GM12891 (cell line): ENCODE measurements at regions not wholly inside any gene's neighbourhood (a gene's known extent, or its start where the extent isn't known, plus 50 kb on each side); places are given as distances from the start of the nearest gene placed in this dataset.
"Not testable (repeated sequence)": the region's sequence is repeated elsewhere in the genome, so short reads cannot be mapped to it uniquely, and the experiment has no call there.

Experiments
- DNase-seq: peaks from one replicate; pipeline ENCODE4 v3.0.0; 2011; ENCODE audit warnings: low spot score; ENCODE audit not compliant: insufficient read length
- FAIRE-seq: peaks from 2 replicates; lab custom pipeline; 2011; peaks lifted over from hg19 to GRCh38; lab: Jason Lieb, UNC
- PAX5 ChIP-seq: IDR thresholded peaks from 2 replicates; pipeline ENCODE4 v1.6.1; 2011; ENCODE audit warnings: low read length, moderate library complexity, mild to moderate bottlenecking; ENCODE audit not compliant: insufficient read depth, severe bottlenecking
- POLR2A ChIP-seq: IDR thresholded peaks from 2 replicates; pipeline ENCODE4 v1.6.1; 2011; ENCODE audit warnings: low read depth, low read length, control low read depth
- POLR2AphosphoS5 ChIP-seq: IDR thresholded peaks from 2 replicates; pipeline ENCODE4 v1.6.1; 2011; ENCODE audit warnings: low read depth, low read length, control low read depth
- POU2F2 ChIP-seq: IDR thresholded peaks from 2 replicates; pipeline ENCODE4 v1.6.1; 2011; ENCODE audit warnings: low read depth, mild to moderate bottlenecking, control low read depth, low read length, moderate library complexity
- SPI1 ChIP-seq: IDR thresholded peaks from 2 replicates; pipeline ENCODE4 v1.6.1; 2011; ENCODE audit warnings: low read depth, low read length, control low read depth
- TAF1 ChIP-seq: IDR thresholded peaks from 2 replicates; pipeline ENCODE4 v1.6.1; 2011; ENCODE audit warnings: low read depth, low read length, control low read depth

DNA sequence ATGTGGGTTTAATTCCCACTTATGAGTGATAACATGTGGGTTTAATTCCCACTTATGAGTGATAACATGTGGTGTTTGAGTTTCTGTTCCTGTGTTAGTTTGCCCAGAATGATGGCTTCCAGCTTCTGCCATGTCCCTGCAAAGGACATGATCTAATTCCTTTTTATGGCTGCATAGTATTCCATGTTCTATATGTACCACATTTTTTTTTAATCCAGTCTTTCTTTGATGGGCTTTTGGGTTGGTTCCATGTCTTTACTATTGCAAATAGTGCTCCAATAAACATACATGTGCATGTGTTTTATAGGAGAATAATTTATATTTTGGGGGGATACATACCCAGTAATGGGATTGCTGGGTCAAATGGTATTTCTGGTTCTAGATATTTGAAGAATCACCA, 317.8 kb downstream of the MMUT start:
- no peak for TF ChIP-seq TAF1
- TF ChIP-seq PAX5 = no peak
- TF ChIP-seq POU2F2 = no peak
- FAIRE-seq (no peak), DNase-seq (no peak)

DNA sequence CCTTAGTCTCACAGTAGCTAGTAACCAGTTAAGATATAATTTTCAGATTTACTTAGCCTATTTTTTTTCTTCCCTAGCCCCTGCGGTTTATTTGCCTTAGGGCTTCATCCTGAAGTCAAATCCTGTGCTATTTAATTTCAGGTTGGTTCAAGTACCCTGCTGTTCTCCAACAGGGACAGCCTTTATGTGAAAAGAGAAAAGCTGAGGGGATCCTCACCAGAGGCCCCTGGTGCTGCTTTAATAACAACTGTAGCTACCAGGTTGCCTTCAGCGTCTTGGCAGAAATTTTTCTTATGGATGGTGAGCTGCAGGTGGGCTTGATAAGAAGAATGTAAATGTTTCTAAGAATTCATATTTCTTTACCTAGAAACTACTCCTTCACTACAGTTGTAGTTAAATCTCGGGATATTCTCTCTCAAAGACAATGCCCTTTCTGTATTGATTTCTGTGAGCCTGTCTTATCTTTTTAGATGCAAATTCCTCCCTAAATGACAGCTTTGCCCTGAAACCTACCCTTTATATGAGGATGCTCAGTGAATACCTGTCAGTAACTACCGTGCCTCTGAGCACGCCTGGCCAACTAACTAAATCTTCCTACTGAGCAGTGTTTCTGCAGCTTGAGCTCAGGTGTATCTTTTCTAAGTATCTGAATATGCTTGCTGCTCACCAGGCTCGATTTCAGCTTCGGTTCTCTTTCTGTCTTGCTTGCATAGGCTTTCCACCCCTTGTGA, 320.5 kb downstream of the MMUT start:
- DNase-seq = no peak
- no peak for FAIRE-seq
- TF ChIP-seq TAF1 = no peak
- TF ChIP-seq POLR2A = no peak
- no peak for TF ChIP-seq POLR2AphosphoS5
- no peak for TF ChIP-seq POU2F2
- no peak for TF ChIP-seq SPI1
- TF ChIP-seq PAX5 = no peak

DNA sequence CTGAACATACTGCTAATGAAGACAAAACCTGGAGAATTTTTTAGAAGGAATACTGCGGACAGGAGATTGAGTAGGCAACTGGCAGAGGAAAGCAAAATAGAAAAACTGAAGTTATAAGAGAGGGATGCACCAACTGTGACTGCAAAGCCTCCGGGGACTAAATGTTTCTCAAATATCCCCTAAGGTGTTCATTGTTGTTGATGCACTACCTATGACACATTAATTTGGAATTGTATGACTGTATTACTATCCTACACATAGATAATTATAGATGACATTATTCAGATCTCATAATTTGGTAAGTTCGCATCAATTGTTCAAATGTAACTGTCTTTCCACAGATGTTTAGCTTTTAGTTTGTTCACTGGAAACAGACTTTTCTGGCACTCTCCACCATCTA, 341.1 kb downstream of the MMUT start:
- TF ChIP-seq POLR2AphosphoS5 = no peak
- TF ChIP-seq PAX5 = no peak
- no peak for TF ChIP-seq POU2F2
- no peak for TF ChIP-seq POLR2A
- TF ChIP-seq SPI1 = no peak
- TF ChIP-seq TAF1 = no peak
- DNase-seq (no peak), FAIRE-seq (no peak)

DNA sequence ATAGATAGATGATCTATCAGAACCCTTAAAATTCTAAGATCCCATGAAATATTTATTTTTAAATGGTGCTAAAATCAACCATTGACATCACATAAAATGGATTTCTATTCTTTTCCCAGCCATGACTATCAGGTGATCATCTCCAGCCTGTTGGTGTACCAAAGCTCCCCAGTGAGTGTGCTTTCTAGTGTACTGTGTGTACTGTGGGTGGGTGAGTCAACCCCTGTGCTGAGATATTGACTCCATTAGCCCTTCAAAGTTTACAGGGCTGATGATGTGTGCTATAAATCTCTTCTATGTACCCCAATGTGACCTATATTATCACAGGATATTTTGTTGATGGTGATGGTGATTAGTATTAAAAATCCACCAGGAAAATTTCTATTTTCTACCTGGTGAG, 344.6 kb downstream of the MMUT start:
- TF ChIP-seq POU2F2 = no peak
- no peak for DNase-seq
- FAIRE-seq = no peak

DNA sequence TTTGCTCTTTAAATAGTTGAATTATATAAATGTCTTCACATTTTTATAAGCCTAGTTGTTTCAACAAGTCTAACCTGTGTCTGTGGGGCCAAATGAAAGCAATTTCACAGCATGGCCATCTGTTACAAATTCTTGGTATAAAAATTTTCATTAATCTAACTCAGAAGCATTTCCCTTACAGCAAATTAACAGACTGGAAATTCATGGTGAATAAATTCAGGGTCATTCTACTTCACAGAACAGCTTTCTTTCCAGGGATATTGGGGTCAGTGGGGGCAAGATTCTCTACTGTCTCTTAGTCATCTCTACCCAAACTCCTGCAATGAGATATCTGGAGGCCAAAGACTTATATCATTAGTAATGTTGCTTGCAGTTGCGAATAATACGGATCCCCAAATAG, 352.1 kb downstream of the MMUT start:
- TF ChIP-seq PAX5 = no peak
- TF ChIP-seq POLR2AphosphoS5 = no peak
- TF ChIP-seq SPI1 = no peak
- no peak for TF ChIP-seq TAF1
- TF ChIP-seq POU2F2 = no peak
- no peak for TF ChIP-seq POLR2A
- no peak for FAIRE-seq
- no peak for DNase-seq

DNA sequence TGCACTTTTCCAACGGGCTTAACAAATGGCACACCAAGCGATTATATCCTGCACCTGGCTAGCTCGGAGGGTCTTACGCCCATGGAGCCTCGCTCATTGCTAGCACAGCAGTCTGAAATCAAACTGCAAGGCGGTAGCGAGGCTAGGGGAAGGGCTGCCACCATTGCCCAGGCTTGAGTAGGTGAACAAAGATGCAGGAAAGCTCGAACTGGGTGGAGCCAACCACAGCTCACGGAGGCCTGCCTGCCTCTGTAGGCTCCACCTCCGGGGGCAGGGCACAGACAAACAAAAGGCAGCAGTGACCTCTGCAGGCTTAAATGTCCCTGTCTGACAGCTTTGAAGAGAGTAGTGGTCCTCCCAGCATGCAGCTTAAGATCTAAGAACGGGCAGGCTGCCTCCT, 365.4 kb downstream of the MMUT start:
- not testable (repeated sequence) for FAIRE-seq, DNase-seq

DNA sequence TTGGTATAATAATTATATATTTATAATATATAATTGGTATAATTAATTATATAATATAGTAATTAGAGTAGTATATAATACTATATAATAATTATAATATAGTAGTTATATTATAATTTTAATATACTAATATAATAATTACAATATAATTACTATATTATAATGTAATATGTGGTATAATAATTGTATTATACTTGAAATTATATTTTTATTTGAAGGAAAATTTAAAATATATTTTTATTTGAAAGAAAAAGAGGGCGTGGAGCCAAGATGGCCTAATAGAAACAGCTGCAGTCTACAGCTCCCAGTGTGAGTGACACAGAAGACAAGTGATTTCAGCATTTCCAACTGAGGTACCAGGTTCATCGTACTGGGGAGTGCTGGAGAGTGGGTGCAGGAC, 365.9 kb downstream of the MMUT start:
- no peak for TF ChIP-seq PAX5
- TF ChIP-seq SPI1 = no peak
- no peak for TF ChIP-seq TAF1
- TF ChIP-seq POU2F2 = no peak
- TF ChIP-seq POLR2A = no peak
- FAIRE-seq = no peak
- no peak for DNase-seq

DNA sequence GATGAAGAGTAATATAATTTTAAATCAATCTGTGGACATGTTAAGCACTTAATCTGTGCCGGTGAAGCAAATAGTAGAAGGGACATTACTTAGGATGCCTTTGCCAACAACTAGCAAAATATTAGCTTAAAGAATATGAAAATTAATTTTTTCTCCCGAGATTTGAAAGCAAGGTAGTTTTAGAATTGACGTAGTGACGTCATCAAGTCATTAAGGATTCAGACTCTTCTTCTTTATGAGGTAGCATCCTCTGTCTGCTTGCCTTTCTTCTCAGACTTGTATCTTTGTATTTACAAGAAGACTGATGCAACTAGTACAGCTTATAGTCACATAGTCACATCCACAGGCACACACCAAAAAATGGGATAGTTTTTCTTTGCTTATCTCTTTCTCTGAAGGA, 374.4 kb downstream of the MMUT start:
- DNase-seq (no peak), FAIRE-seq (no peak)
- no peak for TF ChIP-seq POU2F2
- no peak for TF ChIP-seq POLR2A
- no peak for TF ChIP-seq TAF1
- no peak for TF ChIP-seq POLR2AphosphoS5
- no peak for TF ChIP-seq SPI1
- no peak for TF ChIP-seq PAX5

DNA sequence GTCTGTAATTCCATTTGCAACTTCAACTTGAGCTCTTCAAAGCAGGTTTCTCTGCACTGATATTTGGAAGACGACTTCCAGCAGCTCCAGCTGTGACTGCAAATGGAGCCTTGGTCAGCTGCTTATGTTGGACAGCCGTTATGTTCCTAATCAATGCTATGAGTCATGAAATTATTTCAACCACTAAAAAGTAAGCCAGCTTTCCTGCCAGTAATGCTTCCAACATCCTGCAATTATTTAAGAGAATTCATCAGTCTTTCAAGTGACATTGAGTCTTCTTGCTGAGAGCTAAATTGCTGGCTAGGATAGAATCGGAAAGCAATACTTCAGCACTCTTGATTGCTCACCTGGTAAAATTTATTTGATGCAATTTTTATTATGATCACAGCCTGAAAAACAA, 375.7 kb downstream of the MMUT start:
- DNase-seq (no peak), FAIRE-seq (no peak)
- TF ChIP-seq POU2F2 (no peak), POLR2AphosphoS5 (no peak), PAX5 (no peak), SPI1 (no peak), POLR2A (no peak), TAF1 (no peak)

DNA sequence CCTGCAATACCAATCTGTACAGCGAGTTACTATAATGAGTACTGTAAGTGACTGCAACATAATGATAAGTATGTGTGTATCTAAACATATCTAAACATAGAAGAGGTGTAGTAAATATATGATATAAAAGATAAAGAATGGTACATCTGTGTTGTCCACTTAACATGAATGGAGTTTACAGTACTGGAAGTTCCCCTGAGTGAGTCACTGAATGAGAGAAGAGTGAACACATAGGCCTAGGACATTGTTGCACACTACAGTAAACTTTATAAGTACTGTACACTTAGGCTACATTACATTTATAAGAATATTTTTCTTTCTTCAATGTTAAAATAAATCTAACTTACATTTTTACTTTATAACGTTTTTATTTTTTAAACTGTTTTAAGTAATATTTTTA, 380.4 kb downstream of the MMUT start:
- no peak for FAIRE-seq
- DNase-seq = no peak
- TF ChIP-seq POU2F2 (no peak), SPI1 (no peak)

DNA sequence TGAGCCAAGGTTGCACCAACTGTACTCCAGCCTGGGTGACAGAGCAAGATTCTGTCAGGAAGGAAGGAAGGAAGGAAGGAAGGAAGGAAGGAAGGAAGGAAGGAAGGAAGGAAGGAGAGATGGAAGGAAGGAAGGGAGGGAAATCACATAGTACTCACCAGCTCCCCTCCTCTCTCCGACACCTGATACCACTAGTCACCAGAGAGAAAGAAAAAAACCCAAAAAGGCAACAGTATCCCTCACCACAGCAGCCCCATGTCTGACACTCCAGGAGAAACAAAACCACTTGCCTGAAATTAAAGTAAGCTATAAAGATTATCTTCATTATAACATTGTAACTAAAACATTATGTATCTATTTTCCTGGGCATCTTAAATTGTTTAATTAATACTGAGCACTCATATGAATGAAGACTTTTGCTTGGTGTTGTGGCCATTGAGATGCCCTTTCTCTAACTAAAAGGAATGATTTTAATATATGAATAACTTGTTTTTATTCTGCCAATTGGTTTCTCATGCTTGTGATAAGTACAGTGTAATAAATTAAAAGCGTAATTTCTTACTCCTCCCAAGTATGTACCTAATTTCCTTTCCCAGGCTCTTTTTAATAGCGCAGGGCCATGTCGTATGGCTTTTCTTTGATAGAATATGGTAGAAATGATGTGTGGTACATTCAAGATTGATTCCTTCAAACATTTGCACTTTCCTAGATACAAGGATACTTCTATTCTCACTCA, 390.0 kb downstream of the MMUT start:
- FAIRE-seq (no peak), DNase-seq (no peak)
- TF ChIP-seq PAX5 (no peak), TAF1 (no peak), POLR2AphosphoS5 (no peak), POLR2A (no peak), SPI1 (no peak), POU2F2 (no peak)
